ENCODE measurements at regions not wholly inside any gene's neighbourhood (a gene's known extent, or its start where the extent isn't known, plus 50 kb on each side); places are given as distances from the start of the nearest gene placed in this dataset.

GRCh38 chr2:36173760-36174404 is 181.7 kb upstream of the CRIM1 start:
- TF ChIP-seq CTCF (IDR thresholded peaks at IDR 0.05; ENCODE audit: low read depth, low read length) (no peak), EZH2phosphoT487 (IDR thresholded peaks at IDR 0.05; ENCODE audit: low read depth) (no peak)
- H2AFZ ChIP-seq (ENCODE audit: low read depth, low read length), result no peak overlapping the region
- H3K4me2 ChIP-seq (ENCODE audit: low read length), result no peak overlapping the region
- no peaks in the 10 kb centered on the region for H4K20me1 ChIP-seq (ENCODE audit: insufficient read depth, low read length)
- H3K9ac ChIP-seq (ENCODE audit: low read length), result no peak overlapping the region
- no peaks in the 10 kb centered on the region for H3K79me2 ChIP-seq (ENCODE audit: low read length)
- H3K27me3 ChIP-seq (ENCODE audit: low read depth, low read length), result no peaks in the 10 kb centered on the region
- no peaks in the 10 kb centered on the region for H3K36me3 ChIP-seq (replicated peaks; ENCODE audit: low read depth, low read length)
- no peak overlapping the region for H3K4me3 ChIP-seq (ENCODE audit: low read length)
- H3K4me1 ChIP-seq (ENCODE audit: low read length), result no peaks in the 10 kb centered on the region
- no peak overlapping the region for H3K27ac ChIP-seq (ENCODE audit: low read length)
- no peaks in the 10 kb centered on the region for H3K9me3 ChIP-seq (ENCODE audit: insufficient read depth, low read length)

DNA sequence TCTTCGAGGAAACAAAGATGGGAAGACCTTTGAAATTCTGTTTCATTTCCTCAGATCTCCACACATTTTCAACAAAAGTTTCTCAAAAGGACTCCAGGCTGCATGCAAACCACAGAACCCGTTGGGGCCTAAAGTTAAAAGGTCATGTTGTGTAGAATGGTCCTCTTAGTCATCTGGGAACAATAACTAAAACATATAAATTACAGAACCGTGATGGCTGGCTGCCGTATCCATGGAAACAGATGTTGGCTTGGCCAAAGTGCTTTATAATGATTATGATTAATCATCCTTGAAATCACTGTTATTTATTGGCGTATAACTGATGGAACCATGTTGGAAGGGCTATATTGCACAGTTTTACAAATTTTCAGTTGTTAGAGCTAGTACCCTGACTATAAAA is 182.8 kb upstream of the CRIM1 start:
- H2AFZ ChIP-seq (ENCODE audit: low read depth, low read length), result no peak overlapping the region
- no peaks in the 10 kb centered on the region for H3K36me3 ChIP-seq (replicated peaks; ENCODE audit: low read depth, low read length)
- H3K9me3 ChIP-seq (ENCODE audit: insufficient read depth, low read length), result no peaks in the 10 kb centered on the region
- H3K27me3 ChIP-seq (ENCODE audit: low read depth, low read length), result no peaks in the 10 kb centered on the region
- no peak overlapping the region for H3K9ac ChIP-seq (ENCODE audit: low read length)
- H3K27ac ChIP-seq (ENCODE audit: low read length), result no peak overlapping the region
- no peaks in the 10 kb centered on the region for H4K20me1 ChIP-seq (ENCODE audit: insufficient read depth, low read length)
- no peak for TF ChIP-seq CTCF (IDR thresholded peaks at IDR 0.05; ENCODE audit: low read depth, low read length)
- no peak for TF ChIP-seq EZH2phosphoT487 (IDR thresholded peaks at IDR 0.05; ENCODE audit: low read depth)
- no peak overlapping the region for H3K4me3 ChIP-seq (ENCODE audit: low read length)
- no peak overlapping the region for H3K4me2 ChIP-seq (ENCODE audit: low read length)
- no peaks in the 10 kb centered on the region for H3K4me1 ChIP-seq (ENCODE audit: low read length)
- no peaks in the 10 kb centered on the region for H3K79me2 ChIP-seq (ENCODE audit: low read length)

GRCh38 chr2:36170805-36171204 is 184.8 kb upstream of the CRIM1 start:
- H4K20me1 ChIP-seq (ENCODE audit: insufficient read depth, low read length), result no peaks in the 10 kb centered on the region
- no peak overlapping the region for H3K9ac ChIP-seq (ENCODE audit: low read length)
- no peak overlapping the region for H3K4me3 ChIP-seq (ENCODE audit: low read length)
- H3K9me3 ChIP-seq (ENCODE audit: insufficient read depth, low read length), result no peaks in the 10 kb centered on the region
- H3K27me3 ChIP-seq (ENCODE audit: low read depth, low read length), result no peaks in the 10 kb centered on the region
- no peaks in the 10 kb centered on the region for H3K4me1 ChIP-seq (ENCODE audit: low read length)
- TF ChIP-seq EZH2phosphoT487 (IDR thresholded peaks at IDR 0.05; ENCODE audit: low read depth) (no peak), CTCF (IDR thresholded peaks at IDR 0.05; ENCODE audit: low read depth, low read length) (no peak)
- no peaks in the 10 kb centered on the region for H3K36me3 ChIP-seq (replicated peaks; ENCODE audit: low read depth, low read length)
- no peak overlapping the region for H3K27ac ChIP-seq (ENCODE audit: low read length)
- no peak overlapping the region for H3K4me2 ChIP-seq (ENCODE audit: low read length)
- H3K79me2 ChIP-seq (ENCODE audit: low read length), result no peaks in the 10 kb centered on the region
- H2AFZ ChIP-seq (ENCODE audit: low read depth, low read length), result no peak overlapping the region

GRCh38 chr2:36169843-36170242 is 185.7 kb upstream of the CRIM1 start:
- Histone ChIP-seq H4K20me1 (ENCODE audit: insufficient read depth, low read length) (no peaks in the 10 kb centered on the region), H2AFZ (ENCODE audit: low read depth, low read length) (no peak overlapping the region), H3K9me3 (ENCODE audit: insufficient read depth, low read length) (no peaks in the 10 kb centered on the region), H3K27ac (ENCODE audit: low read length) (no peak overlapping the region), H3K36me3 (replicated peaks; ENCODE audit: low read depth, low read length) (no peaks in the 10 kb centered on the region), H3K4me1 (ENCODE audit: low read length) (no peaks in the 10 kb centered on the region), H3K4me3 (ENCODE audit: low read length) (no peak overlapping the region), H3K9ac (ENCODE audit: low read length) (no peak overlapping the region), H3K4me2 (ENCODE audit: low read length) (no peak overlapping the region), H3K27me3 (ENCODE audit: low read depth, low read length) (no peaks in the 10 kb centered on the region), H3K79me2 (ENCODE audit: low read length) (no peaks in the 10 kb centered on the region)
- TF ChIP-seq CTCF (IDR thresholded peaks at IDR 0.05; ENCODE audit: low read depth, low read length), result no peak
- no peak for TF ChIP-seq EZH2phosphoT487 (IDR thresholded peaks at IDR 0.05; ENCODE audit: low read depth)

All from OCI-LY3 (cell line).